Activated B cell treated with CpG ODN at 0.5 μM for 24 hours (primary cell): ENCODE measurements at regions not wholly inside any gene's neighbourhood (a gene's known extent, or its start where the extent isn't known, plus 50 kb on each side); places are given as distances from the start of the nearest gene placed in this dataset.
A peak's percentile ranks its signal among the peaks of the same experiment; 100 is the strongest.

Source experiments
- ATAC-seq: fragments of 200-7000 bp; cut with Tn5 transposase; one replicate; pipeline ENCODE4 v1.10.0; 2021; ENCODE audit warnings: low read depth, mild to moderate bottlenecking, moderate library complexity
- CTCF ChIA-PET: fragments of 350-600 bp; sonication (Branson Sonifier 250); formaldehyde crosslinking; loops from one replicate; lab custom pipeline; 2021; ENCODE audit warnings: antibody characterized with exemption; lab: Charles Lee
- POLR2A ChIA-PET: fragments of 350-600 bp; sonication (Branson Sonifier 250); formaldehyde crosslinking; loops from one replicate; lab custom pipeline; 2021; ENCODE audit warnings: antibody characterized with exemption; lab: Charles Lee
- DNase-seq: peaks from one replicate; pipeline ENCODE4 v3.0.0; 2022
- H3K27ac Mint-ChIP-seq: one replicate; pipeline ENCODE4 v1.8.0; 2020; ENCODE audit warnings: mixed read lengths
- H3K27me3 Mint-ChIP-seq: one replicate; pipeline ENCODE4 v1.8.0; 2021; ENCODE audit warnings: mixed read lengths
- H3K36me3 Mint-ChIP-seq: one replicate; pipeline ENCODE4 v1.8.0; 2021; ENCODE audit warnings: low read depth, mixed read lengths
- H3K4me1 Mint-ChIP-seq: one replicate; pipeline ENCODE4 v1.8.0; 2021; ENCODE audit warnings: mixed read lengths
- H3K4me3 Mint-ChIP-seq: one replicate; pipeline ENCODE4 v1.8.0; 2020; ENCODE audit warnings: mild to moderate bottlenecking, mixed read lengths
- H3K9me3 Mint-ChIP-seq: one replicate; pipeline ENCODE4 v1.8.0; 2020; ENCODE audit warnings: mixed read lengths
- CTCF ChIP-seq: fragments of 200-600 bp; IDR thresholded peaks from one replicate; pipeline ENCODE4 v1.8.0; 2022; ENCODE audit warnings: antibody characterized with exemption, mild to moderate bottlenecking
- intact Hi-C: fragments of 100-400 bp; cut with micrococcal nuclease; formaldehyde crosslinking; loops from one replicate; pipeline ENCODE4 v1.15.1; 2024

GRCh38 chr2:60226191-60226590 lies 327.3 kb downstream of the BCL11A start:
- TF ChIP-seq CTCF, result no peak
- no peaks in the 10 kb centered on the region for H3K36me3 Mint-ChIP-seq
- no peak for ATAC-seq
- CTCF ChIA-PET, result no interaction called here
- POLR2A ChIA-PET, result interaction anchor here (0.6 kb wide), 1 partner anchor 1627 kb away, joined by 11 read pairs; no protein-coding TSS in a partner anchor
- H3K27ac Mint-ChIP-seq, result no peak overlapping the region
- no peak overlapping the region for H3K4me3 Mint-ChIP-seq
- no peaks in the 10 kb centered on the region for H3K9me3 Mint-ChIP-seq
- DNase-seq, result no peak
- no peaks in the 10 kb centered on the region for H3K27me3 Mint-ChIP-seq
- intact Hi-C loops, result no loop called here
- peaks cover 27% of the 10 kb centered on the region for H3K4me1 Mint-ChIP-seq

- DNase-seq (no peak), ATAC-seq (no peak)
- H3K27me3 Mint-ChIP-seq, result no peaks in the 10 kb centered on the region
- peaks cover 13% of the 10 kb centered on the region for H3K4me1 Mint-ChIP-seq
- intact Hi-C loops, result no loop called here
- ChIA-PET POLR2A (no interaction called here), CTCF (interaction anchor here (0.6 kb wide), 1 partner anchor 326 kb away, joined by 3 read pairs; no protein-coding TSS in a partner anchor)
- no peak overlapping the region for H3K27ac Mint-ChIP-seq
- no peaks in the 10 kb centered on the region for H3K36me3 Mint-ChIP-seq
- no peak for TF ChIP-seq CTCF
- H3K9me3 Mint-ChIP-seq, result no peaks in the 10 kb centered on the region
- no peak overlapping the region for H3K4me3 Mint-ChIP-seq
These were observed 329.6 kb downstream of the BCL11A start for GRCh38 chr2:60223859-60224258.

- H3K9me3 Mint-ChIP-seq, result no peaks in the 10 kb centered on the region
- DNase-seq (no peak), ATAC-seq (no peak)
- H3K36me3 Mint-ChIP-seq, result no peaks in the 10 kb centered on the region
- H3K4me1 Mint-ChIP-seq, result peaks cover 6% of the 10 kb centered on the region
- no peak for TF ChIP-seq CTCF
- H3K4me3 Mint-ChIP-seq, result no peak overlapping the region
- ChIA-PET POLR2A (no interaction called here), CTCF (no interaction called here)
- H3K27ac Mint-ChIP-seq, result peak overlapping the region; percentile 19
- H3K27me3 Mint-ChIP-seq, result no peaks in the 10 kb centered on the region
- intact Hi-C loops, result no loop called here
These were observed 332.4 kb downstream of the BCL11A start for GRCh38 chr2:60221098-60221497.

GRCh38 chr2:60219536-60219935 lies 333.9 kb downstream of the BCL11A start:
- ChIA-PET CTCF (no interaction called here), POLR2A (interaction anchor here (0.6 kb wide), 1 partner anchor 258 kb away, joined by 11 read pairs; no protein-coding TSS in a partner anchor)
- Mint-ChIP-seq H3K36me3 (no peaks in the 10 kb centered on the region), H3K9me3 (no peaks in the 10 kb centered on the region), H3K27ac (no peak overlapping the region), H3K4me3 (no peak overlapping the region), H3K4me1 (peaks cover 4% of the 10 kb centered on the region), H3K27me3 (no peaks in the 10 kb centered on the region)
- DNase-seq (no peak), ATAC-seq (no peak)
- no peak for TF ChIP-seq CTCF
- intact Hi-C loops, result no loop called here

DNA sequence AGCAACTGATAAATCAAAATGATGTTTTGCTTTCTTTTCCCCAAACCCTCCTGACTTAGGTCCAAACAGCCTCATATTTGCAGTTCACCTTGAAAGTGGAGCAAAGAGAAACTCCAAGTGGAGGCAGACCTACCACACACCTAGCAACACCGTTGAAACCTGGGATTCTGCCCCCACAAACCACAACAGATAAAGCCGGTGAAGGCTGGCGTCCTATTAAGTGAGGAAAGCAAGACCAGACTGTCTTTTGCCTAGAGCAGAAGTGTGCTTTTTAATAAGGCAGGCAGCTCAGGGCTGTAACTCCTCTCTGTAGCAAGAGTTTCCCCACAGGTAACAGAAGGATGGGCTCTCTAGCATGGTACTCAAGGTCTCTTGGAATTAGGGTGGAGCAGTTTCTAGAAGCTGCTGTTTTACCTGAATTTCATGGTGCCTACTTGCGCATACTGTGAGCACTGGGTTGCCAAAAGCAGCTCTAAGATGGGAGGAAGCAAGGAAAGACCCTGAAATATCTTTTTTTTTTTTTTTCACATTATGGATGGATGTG lies 336.9 kb downstream of the BCL11A start:
- no peaks in the 10 kb centered on the region for H3K36me3 Mint-ChIP-seq
- CTCF ChIA-PET, result no interaction called here
- peaks cover 4% of the 10 kb centered on the region for H3K4me1 Mint-ChIP-seq
- TF ChIP-seq CTCF, result no peak
- intact Hi-C loops, result no loop called here
- no peak overlapping the region for H3K4me3 Mint-ChIP-seq
- no peak for DNase-seq
- no peaks in the 10 kb centered on the region for H3K27me3 Mint-ChIP-seq
- POLR2A ChIA-PET, result interaction anchor here (0.7 kb wide), 1 partner anchor 14 kb away, joined by 7 read pairs; no protein-coding TSS in a partner anchor
- no peak for ATAC-seq
- no peaks in the 10 kb centered on the region for H3K9me3 Mint-ChIP-seq
- no peak overlapping the region for H3K27ac Mint-ChIP-seq
